Immature natural killer cell (primary cell): ENCODE measurements at regions not wholly inside any gene's neighbourhood (a gene's known extent, or its start where the extent isn't known, plus 50 kb on each side); places are given as distances from the start of the nearest gene placed in this dataset.

ENCODE experiments used
- DNase-seq, 3 donors: peaks; one replicate each; pipeline ENCODE4 v3.0.0; 2022; ENCODE audit warnings: mixed read lengths in 1 of 3
- H3K27ac Mint-ChIP-seq, 6 donors: one replicate each; pipeline ENCODE4 v1.8.0; 2020; ENCODE audit warnings: mixed read lengths in 6 of 6, mild to moderate bottlenecking in 5 of 6, inconsistent platforms in 4 of 6, moderate library complexity in 3 of 6
- H3K27me3 Mint-ChIP-seq, 3 donors: one replicate each; pipeline ENCODE4 v1.8.0; 2020 to 2021; ENCODE audit warnings: low read depth in 3 of 3, mild to moderate bottlenecking in 3 of 3, mixed read lengths in 3 of 3, moderate library complexity in 3 of 3, inconsistent platforms in 1 of 3
- H3K36me3 Mint-ChIP-seq, 3 donors: one replicate each; pipeline ENCODE4 v1.8.0; 2020; ENCODE audit warnings: mixed read lengths in 3 of 3, inconsistent platforms in 2 of 3, mild to moderate bottlenecking in 2 of 3
- H3K4me1 Mint-ChIP-seq, 2 donors: one replicate each; pipeline ENCODE4 v1.8.0; 2020; ENCODE audit warnings: inconsistent platforms in 2 of 2, mild to moderate bottlenecking in 2 of 2, mixed read lengths in 2 of 2, moderate library complexity in 1 of 2
- H3K4me3 Mint-ChIP-seq, 5 donors: one replicate each; pipeline ENCODE4 v1.8.0; 2020; ENCODE audit warnings: mild to moderate bottlenecking in 5 of 5, mixed read lengths in 5 of 5, inconsistent platforms in 3 of 5, moderate library complexity in 3 of 5
- H3K9me3 Mint-ChIP-seq, 6 donors: one replicate each; pipeline ENCODE4 v1.8.0; 2020; ENCODE audit warnings: mild to moderate bottlenecking in 6 of 6, mixed read lengths in 6 of 6, inconsistent platforms in 4 of 6, moderate library complexity in 3 of 6

GRCh38 chr20:6579824-6580223 is 187.7 kb upstream of the BMP2 start:
- no peak overlapping the region for H3K4me3 Mint-ChIP-seq
- peaks cover 0 to 5% (median 0%) of the 10 kb centered on the region in 6 donors for H3K9me3 Mint-ChIP-seq
- no peak for DNase-seq
- peaks cover 0 to 3% (median 0%) of the 10 kb centered on the region in 3 donors for H3K27me3 Mint-ChIP-seq
- no peaks in the 10 kb centered on the region for H3K36me3 Mint-ChIP-seq
- no peak overlapping the region for H3K27ac Mint-ChIP-seq
- no peaks in the 10 kb centered on the region for H3K4me1 Mint-ChIP-seq

GRCh38 chr20:6579417-6579816 is 188.1 kb upstream of the BMP2 start:
- peaks cover 0 to 5% (median 0%) of the 10 kb centered on the region in 6 donors for H3K9me3 Mint-ChIP-seq
- H3K4me1 Mint-ChIP-seq = no peaks in the 10 kb centered on the region
- DNase-seq = no peak
- H3K27me3 Mint-ChIP-seq = peaks cover 0 to 3% (median 0%) of the 10 kb centered on the region in 3 donors
- H3K27ac Mint-ChIP-seq = no peak overlapping the region
- H3K4me3 Mint-ChIP-seq = no peak overlapping the region
- no peaks in the 10 kb centered on the region for H3K36me3 Mint-ChIP-seq

GRCh38 chr20:6577451-6577850 is 190.0 kb upstream of the BMP2 start:
- DNase-seq = no peak
- Mint-ChIP-seq H3K4me1 (no peaks in the 10 kb centered on the region), H3K27me3 (peaks cover 0 to 3% (median 0%) of the 10 kb centered on the region in 3 donors), H3K4me3 (no peak overlapping the region), H3K27ac (no peak overlapping the region), H3K36me3 (no peaks in the 10 kb centered on the region), H3K9me3 (peaks cover 0 to 3% (median 0%) of the 10 kb centered on the region in 6 donors)

GRCh38 chr20:6576726-6577125 is 190.8 kb upstream of the BMP2 start:
- Mint-ChIP-seq H3K27ac (no peak overlapping the region), H3K9me3 (peaks cover 0 to 3% (median 0%) of the 10 kb centered on the region in 6 donors), H3K27me3 (peaks cover 0 to 3% (median 0%) of the 10 kb centered on the region in 3 donors), H3K36me3 (no peaks in the 10 kb centered on the region), H3K4me3 (no peak overlapping the region), H3K4me1 (no peaks in the 10 kb centered on the region)
- no peak for DNase-seq

DNA sequence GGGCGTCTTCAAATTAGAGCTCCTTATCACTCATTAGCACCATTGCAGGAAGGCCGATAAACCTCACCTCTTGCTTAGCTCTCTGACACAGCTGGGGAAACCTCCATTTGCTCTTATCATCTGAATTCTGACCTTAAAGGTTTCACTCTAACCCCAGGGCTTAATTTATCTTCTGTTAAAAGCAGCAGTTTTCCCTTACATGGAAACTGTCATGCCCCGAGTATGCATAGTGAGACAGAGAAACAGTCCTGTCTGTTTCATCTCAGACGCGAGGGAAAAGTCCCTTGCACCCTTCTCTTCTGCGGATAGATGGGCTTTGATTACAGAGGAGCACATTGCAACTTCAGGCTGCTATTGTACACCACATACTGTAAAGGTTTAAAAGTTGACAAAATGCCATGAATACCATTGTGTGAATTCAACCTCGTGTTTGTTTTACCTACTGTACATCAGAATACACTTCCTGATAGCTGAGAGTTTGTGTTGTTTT is 191.5 kb upstream of the BMP2 start:
- H3K27ac Mint-ChIP-seq = no peak overlapping the region
- peaks cover 0 to under 1% (median 0%) of the 10 kb centered on the region in 6 donors for H3K9me3 Mint-ChIP-seq
- H3K4me1 Mint-ChIP-seq = no peaks in the 10 kb centered on the region
- H3K27me3 Mint-ChIP-seq = peaks cover 0 to 6% (median 1%) of the 10 kb centered on the region in 3 donors
- no peak for DNase-seq
- H3K4me3 Mint-ChIP-seq = no peak overlapping the region
- no peaks in the 10 kb centered on the region for H3K36me3 Mint-ChIP-seq

GRCh38 chr20:6566821-6567220 is 200.7 kb upstream of the BMP2 start:
- H3K4me3 Mint-ChIP-seq = no peak overlapping the region
- peaks cover 0 to 5% (median 3%) of the 10 kb centered on the region in 6 donors for H3K9me3 Mint-ChIP-seq
- H3K4me1 Mint-ChIP-seq = no peaks in the 10 kb centered on the region
- H3K36me3 Mint-ChIP-seq = no peaks in the 10 kb centered on the region
- peaks cover 1 to 9% (median 4%) of the 10 kb centered on the region in 3 donors for H3K27me3 Mint-ChIP-seq
- no peak overlapping the region for H3K27ac Mint-ChIP-seq
- no peak for DNase-seq

GRCh38 chr20:6562111-6562510 is 205.4 kb upstream of the BMP2 start:
- Mint-ChIP-seq H3K27ac (no peak overlapping the region), H3K36me3 (no peaks in the 10 kb centered on the region), H3K4me3 (no peak overlapping the region), H3K27me3 (peaks cover 0 to 4% (median 0%) of the 10 kb centered on the region in 3 donors), H3K4me1 (no peaks in the 10 kb centered on the region), H3K9me3 (peaks cover 0 to 2% (median 0%) of the 10 kb centered on the region in 6 donors)
- no peak for DNase-seq

GRCh38 chr20:6560978-6561377 is 206.5 kb upstream of the BMP2 start:
- DNase-seq = no peak
- Mint-ChIP-seq H3K27me3 (peaks cover 0 to 4% (median 0%) of the 10 kb centered on the region in 3 donors), H3K4me1 (no peaks in the 10 kb centered on the region), H3K36me3 (no peaks in the 10 kb centered on the region), H3K4me3 (no peak overlapping the region), H3K27ac (no peak overlapping the region), H3K9me3 (peaks cover 0 to 2% (median 0%) of the 10 kb centered on the region in 6 donors)

- H3K9me3 Mint-ChIP-seq = peaks cover 0 to 4% (median 0%) of the 10 kb centered on the region in 6 donors
- no peak for DNase-seq
- no peaks in the 10 kb centered on the region for H3K27me3 Mint-ChIP-seq
- H3K27ac Mint-ChIP-seq = no peak overlapping the region
- H3K4me1 Mint-ChIP-seq = no peaks in the 10 kb centered on the region
- no peaks in the 10 kb centered on the region for H3K36me3 Mint-ChIP-seq
- H3K4me3 Mint-ChIP-seq = no peak overlapping the region
Measured at GRCh38 chr20:6559791-6560190, 207.7 kb upstream of the BMP2 start.

- no peaks in the 10 kb centered on the region for H3K4me1 Mint-ChIP-seq
- no peak for DNase-seq
- peaks cover 0 to 5% (median 0%) of the 10 kb centered on the region in 6 donors for H3K9me3 Mint-ChIP-seq
- peaks cover 0 to 2% (median 0%) of the 10 kb centered on the region in 3 donors for H3K27me3 Mint-ChIP-seq
- no peak overlapping the region for H3K4me3 Mint-ChIP-seq
- no peaks in the 10 kb centered on the region for H3K36me3 Mint-ChIP-seq
- no peak overlapping the region for H3K27ac Mint-ChIP-seq
Measured at GRCh38 chr20:6558341-6558740, 209.1 kb upstream of the BMP2 start.

GRCh38 chr20:6533761-6534479 is 233.6 kb upstream of the BMP2 start:
- no peak for DNase-seq
- Mint-ChIP-seq H3K36me3 (no peaks in the 10 kb centered on the region), H3K27me3 (peaks cover 0 to 2% (median 0%) of the 10 kb centered on the region in 3 donors), H3K9me3 (peaks cover 0 to 31% (median 6%) of the 10 kb centered on the region in 6 donors), H3K4me3 (no peak overlapping the region), H3K4me1 (no peaks in the 10 kb centered on the region), H3K27ac (no peak overlapping the region)

GRCh38 chr20:6533351-6533750 is 234.1 kb upstream of the BMP2 start:
- no peaks in the 10 kb centered on the region for H3K4me1 Mint-ChIP-seq
- peaks cover 0 to 2% (median 0%) of the 10 kb centered on the region in 3 donors for H3K27me3 Mint-ChIP-seq
- H3K27ac Mint-ChIP-seq = no peak overlapping the region
- DNase-seq = no peak
- peaks cover 0 to 25% (median 6%) of the 10 kb centered on the region in 6 donors for H3K9me3 Mint-ChIP-seq
- H3K4me3 Mint-ChIP-seq = no peak overlapping the region
- no peaks in the 10 kb centered on the region for H3K36me3 Mint-ChIP-seq

DNA sequence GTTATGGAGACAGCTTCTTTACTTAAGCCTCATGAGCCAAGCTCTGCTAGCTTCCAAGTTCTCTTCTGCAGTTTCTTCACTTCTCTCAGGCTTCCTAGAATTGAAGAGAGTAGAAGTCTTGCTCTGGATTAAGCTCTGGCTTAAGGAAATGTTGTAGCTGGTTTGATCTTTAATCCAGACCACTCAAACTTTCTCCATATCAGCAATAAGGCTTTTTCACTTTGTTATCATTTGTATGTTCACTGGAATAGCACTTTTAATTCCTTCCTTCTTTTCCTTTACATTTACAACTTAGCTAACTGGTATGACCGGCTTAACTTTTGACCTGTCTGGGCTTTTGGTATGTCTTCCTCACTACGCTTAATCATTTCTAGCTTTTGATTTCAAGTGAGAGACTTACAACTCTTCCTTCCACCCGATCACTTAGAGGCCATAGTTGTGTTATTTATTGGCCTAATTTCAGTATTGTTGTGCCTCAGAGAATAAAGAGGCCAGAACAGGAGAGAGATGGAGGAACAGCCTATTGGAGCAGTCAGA is 236.6 kb upstream of the BMP2 start:
- Mint-ChIP-seq H3K4me3 (no peak overlapping the region), H3K36me3 (no peaks in the 10 kb centered on the region), H3K9me3 (peaks cover 0 to 14% (median 1%) of the 10 kb centered on the region in 6 donors), H3K4me1 (no peaks in the 10 kb centered on the region), H3K27ac (no peak overlapping the region), H3K27me3 (peaks cover 0 to 4% (median 0%) of the 10 kb centered on the region in 3 donors)
- no peak for DNase-seq

GRCh38 chr20:6530254-6530653 is 237.2 kb upstream of the BMP2 start:
- Mint-ChIP-seq H3K27me3 (peaks cover 0 to 4% (median 0%) of the 10 kb centered on the region in 3 donors), H3K36me3 (peaks cover 0 to under 1% (median 0%) of the 10 kb centered on the region in 3 donors), H3K4me1 (no peaks in the 10 kb centered on the region), H3K27ac (no peak overlapping the region), H3K4me3 (no peak overlapping the region), H3K9me3 (peaks cover 0 to 14% (median 4%) of the 10 kb centered on the region in 6 donors)
- no peak for DNase-seq
